RWPE2 (cell line): ENCODE measurements at regions not wholly inside any gene's neighbourhood (a gene's known extent, or its start where the extent isn't known, plus 50 kb on each side); places are given as distances from the start of the nearest gene placed in this dataset.

ENCODE experiments used
- ATAC-seq: fragments of 200-7000 bp; cut with Tn5 transposase; 3 replicates; pipeline ENCODE4 v1.9.1; 2021; ENCODE audit warnings: low read depth
- DNase-seq: peaks from one replicate; pipeline ENCODE4 v3.0.0-alpha.2; 2020; ENCODE audit warnings: low spot score
- H3K27ac ChIP-seq: fragments of 450-650 bp; 2 replicates; pipeline ENCODE4 v1.5.1; 2017; ENCODE audit warnings: mild to moderate bottlenecking; ENCODE audit not compliant: poor library complexity, severe bottlenecking
- H3K27me3 ChIP-seq: fragments of 250-450 bp; sonication (Bioruptor Pico); 2 replicates; pipeline ENCODE4 v1.5.1; 2021; ENCODE audit warnings: mild to moderate bottlenecking, moderate library complexity; ENCODE audit not compliant: insufficient read depth, poor library complexity, severe bottlenecking
- H3K36me3 ChIP-seq: fragments of 250-450 bp; sonication (Bioruptor Pico); 2 replicates; pipeline ENCODE4 v1.5.1; 2020; ENCODE audit warnings: low read depth, mild to moderate bottlenecking, moderate library complexity
- H3K4me1 ChIP-seq: fragments of 250-450 bp; sonication (Bioruptor Pico); 2 replicates; pipeline ENCODE4 v1.5.1; 2021; ENCODE audit warnings: mild to moderate bottlenecking, moderate library complexity; ENCODE audit not compliant: insufficient read depth, poor library complexity, severe bottlenecking
- H3K4me3 ChIP-seq: fragments of 250-450 bp; sonication (Bioruptor Pico); 2 replicates; pipeline ENCODE4 v1.5.1; 2021; ENCODE audit warnings: mild to moderate bottlenecking, moderate library complexity; ENCODE audit not compliant: severe bottlenecking
- H3K9me3 ChIP-seq: fragments of 250-450 bp; sonication (Bioruptor Pico); 2 replicates; pipeline ENCODE4 v1.5.1; 2021; ENCODE audit warnings: mild to moderate bottlenecking, moderate library complexity; ENCODE audit not compliant: severe bottlenecking
- TF ChIP-seq, protein P1 (sequence below): fragments of 450-650 bp; IDR thresholded peaks from one replicate; pipeline ENCODE4 v1.5.1; 2017; ENCODE audit warnings: mild to moderate bottlenecking, moderate library complexity; ENCODE audit not compliant: poor library complexity, severe bottlenecking

- TF ChIP-seq, protein P1, sequence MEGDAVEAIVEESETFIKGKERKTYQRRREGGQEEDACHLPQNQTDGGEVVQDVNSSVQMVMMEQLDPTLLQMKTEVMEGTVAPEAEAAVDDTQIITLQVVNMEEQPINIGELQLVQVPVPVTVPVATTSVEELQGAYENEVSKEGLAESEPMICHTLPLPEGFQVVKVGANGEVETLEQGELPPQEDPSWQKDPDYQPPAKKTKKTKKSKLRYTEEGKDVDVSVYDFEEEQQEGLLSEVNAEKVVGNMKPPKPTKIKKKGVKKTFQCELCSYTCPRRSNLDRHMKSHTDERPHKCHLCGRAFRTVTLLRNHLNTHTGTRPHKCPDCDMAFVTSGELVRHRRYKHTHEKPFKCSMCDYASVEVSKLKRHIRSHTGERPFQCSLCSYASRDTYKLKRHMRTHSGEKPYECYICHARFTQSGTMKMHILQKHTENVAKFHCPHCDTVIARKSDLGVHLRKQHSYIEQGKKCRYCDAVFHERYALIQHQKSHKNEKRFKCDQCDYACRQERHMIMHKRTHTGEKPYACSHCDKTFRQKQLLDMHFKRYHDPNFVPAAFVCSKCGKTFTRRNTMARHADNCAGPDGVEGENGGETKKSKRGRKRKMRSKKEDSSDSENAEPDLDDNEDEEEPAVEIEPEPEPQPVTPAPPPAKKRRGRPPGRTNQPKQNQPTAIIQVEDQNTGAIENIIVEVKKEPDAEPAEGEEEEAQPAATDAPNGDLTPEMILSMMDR: no peak
- no peak for DNase-seq
- Histone ChIP-seq H3K27ac (no peak overlapping the region), H3K36me3 (no peaks in the 10 kb centered on the region), H3K27me3 (peaks cover 15% of the 10 kb centered on the region), H3K9me3 (peaks cover 2% of the 10 kb centered on the region), H3K4me1 (no peaks in the 10 kb centered on the region), H3K4me3 (no peak overlapping the region)
- ATAC-seq: no peak
Measured at GRCh38 chr20:54744097-54744496, 268.7 kb downstream of the DOK5 start.

DNA sequence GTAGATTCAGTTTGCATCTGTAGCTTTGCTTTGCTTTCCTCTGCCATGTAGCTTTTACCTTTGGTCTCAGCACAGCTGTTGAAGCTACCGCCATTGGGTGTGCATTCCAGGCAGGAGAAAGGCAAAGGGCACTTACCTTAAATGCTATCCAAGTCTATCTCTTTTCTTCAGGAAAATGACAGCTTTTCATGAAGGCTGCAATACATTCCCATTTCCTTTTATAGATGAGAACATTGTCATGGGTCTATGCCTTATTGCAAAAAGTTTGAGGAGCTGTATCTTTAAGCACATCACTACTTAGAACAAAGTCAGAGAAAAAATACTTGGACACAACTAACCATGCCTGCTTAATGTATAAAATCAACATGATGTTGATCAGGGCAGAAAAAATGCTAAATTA is 266.8 kb downstream of the DOK5 start:
- Histone ChIP-seq H3K36me3 (no peaks in the 10 kb centered on the region), H3K9me3 (no peaks in the 10 kb centered on the region), H3K4me3 (no peak overlapping the region), H3K27me3 (peaks cover 25% of the 10 kb centered on the region), H3K27ac (no peak overlapping the region), H3K4me1 (no peaks in the 10 kb centered on the region)
- TF ChIP-seq, protein P1: no peak
- ATAC-seq: no peak
- DNase-seq: no peak

GRCh38 chr20:54736421-54736820 is 261.0 kb downstream of the DOK5 start:
- DNase-seq (no peak), ATAC-seq (no peak)
- Histone ChIP-seq H3K27ac (no peak overlapping the region), H3K27me3 (peaks cover 44% of the 10 kb centered on the region), H3K9me3 (peaks cover 2% of the 10 kb centered on the region), H3K36me3 (no peaks in the 10 kb centered on the region), H3K4me3 (no peak overlapping the region), H3K4me1 (no peaks in the 10 kb centered on the region)
- TF ChIP-seq, protein P1: no peak

DNA sequence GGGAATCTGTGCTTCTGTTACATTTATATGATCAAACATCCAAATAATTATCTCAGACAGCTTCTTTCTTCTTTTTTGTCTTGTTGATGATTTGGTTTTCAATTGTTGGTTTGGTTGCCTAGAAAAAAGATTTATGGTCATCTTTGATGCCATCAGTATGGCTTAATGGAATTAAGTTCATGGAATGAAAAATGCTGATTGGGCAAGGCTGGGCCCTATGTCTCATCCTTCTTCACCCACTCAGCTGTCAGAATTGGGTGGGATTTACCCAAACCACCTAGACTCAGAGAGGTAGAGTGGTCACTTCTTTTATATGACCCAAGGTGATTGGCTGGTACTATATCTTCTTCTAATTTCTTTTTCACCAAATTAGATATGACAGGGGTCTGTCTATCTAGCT is 258.3 kb downstream of the DOK5 start:
- TF ChIP-seq, protein P1: no peak
- Histone ChIP-seq H3K27me3 (peaks cover 44% of the 10 kb centered on the region), H3K4me3 (no peak overlapping the region), H3K9me3 (peaks cover 2% of the 10 kb centered on the region), H3K27ac (no peak overlapping the region), H3K36me3 (no peaks in the 10 kb centered on the region), H3K4me1 (no peaks in the 10 kb centered on the region)
- DNase-seq: no peak
- no peak for ATAC-seq

- H3K27ac ChIP-seq: no peak overlapping the region
- TF ChIP-seq, protein P1: no peak
- no peak for DNase-seq
- H3K27me3 ChIP-seq: peaks cover 19% of the 10 kb centered on the region
- no peak for ATAC-seq
- no peaks in the 10 kb centered on the region for H3K36me3 ChIP-seq
- no peak overlapping the region for H3K4me3 ChIP-seq
- no peaks in the 10 kb centered on the region for H3K4me1 ChIP-seq
- H3K9me3 ChIP-seq: no peaks in the 10 kb centered on the region
Measured at GRCh38 chr20:54727490-54727889, 252.1 kb downstream of the DOK5 start.
